Fibroblast of the conjunctiva (primary cell): ENCODE measurements at regions not wholly inside any gene's neighbourhood (a gene's known extent, or its start where the extent isn't known, plus 50 kb on each side); places are given as distances from the start of the nearest gene placed in this dataset.
"Not testable (repeated sequence)": the region's sequence is repeated elsewhere in the genome, so short reads cannot be mapped to it uniquely, and the experiment has no call there.

Experiments used
- DNase-seq: peaks from one replicate; pipeline ENCODE4 v3.0.0-alpha.2; 2010; ENCODE audit warnings: low read depth

- no peak for DNase-seq
Observed at GRCh38 chrX:99078301-99078700, 1331.8 kb downstream of the PCDH19 start.

- DNase-seq, result no peak
Observed at GRCh38 chrX:99077099-99077498, 1333.0 kb downstream of the PCDH19 start.

- no peak for DNase-seq
Observed at GRCh38 chrX:99073551-99073950, 1336.5 kb downstream of the PCDH19 start.

- DNase-seq, result no peak
Observed at GRCh38 chrX:99051639-99052038, 1358.4 kb downstream of the PCDH19 start.

GRCh38 chrX:99033226-99033901, 1376.7 kb downstream of the PCDH19 start:
- no peak for DNase-seq

- no peak for DNase-seq
Observed at GRCh38 chrX:99010957-99011356, 1399.1 kb downstream of the PCDH19 start.

GRCh38 chrX:99001286-99001685, 1408.8 kb downstream of the PCDH19 start:
- DNase-seq, result no peak

GRCh38 chrX:98962996-98963395, 1447.1 kb downstream of the PCDH19 start:
- no peak for DNase-seq

GRCh38 chrX:98956014-98956413, 1454.1 kb downstream of the PCDH19 start:
- DNase-seq, result no peak

- no peak for DNase-seq
Observed at GRCh38 chrX:98939456-98939855, 1470.6 kb downstream of the PCDH19 start.

GRCh38 chrX:98931216-98931615, 1478.9 kb downstream of the PCDH19 start:
- no peak for DNase-seq

GRCh38 chrX:98924511-98924910, 1485.6 kb downstream of the PCDH19 start:
- no peak for DNase-seq

GRCh38 chrX:98897191-98897590, 1512.9 kb downstream of the PCDH19 start:
- DNase-seq, result no peak

- not testable (repeated sequence) for DNase-seq
Observed at GRCh38 chrX:98850639-98851038, 1559.4 kb downstream of the PCDH19 start.
